Fibroblast of lung (primary cell): ENCODE measurements at regions not wholly inside any gene's neighbourhood (a gene's known extent, or its start where the extent isn't known, plus 50 kb on each side); places are given as distances from the start of the nearest gene placed in this dataset.

Experiments used
- DNase-seq, 2 donors: peaks; one replicate each; pipeline versions ENCODE4 v3.0.0 to v3.0.0-alpha.2; 2010; ENCODE audit warnings: low read depth in 2 of 2
- H2AFZ ChIP-seq: 2 replicates; pipeline ENCODE4 v1.5.1; 2012; ENCODE audit warnings: low read length, control low read depth, inconsistent platforms
- H3K27ac ChIP-seq: 2 replicates; pipeline ENCODE4 v1.5.1; 2011; ENCODE audit warnings: low read length, control low read depth; ENCODE audit not compliant: insufficient read depth
- H3K27me3 ChIP-seq: 2 replicates; pipeline ENCODE4 v1.5.1; 2011; ENCODE audit warnings: mild to moderate bottlenecking, low read length; ENCODE audit not compliant: control insufficient read depth, insufficient read depth
- H3K36me3 ChIP-seq: 2 replicates; pipeline ENCODE4 v1.5.1; 2011; ENCODE audit warnings: low read length; ENCODE audit not compliant: control insufficient read depth, insufficient read depth
- H3K4me1 ChIP-seq: 2 replicates; pipeline ENCODE4 v1.5.1; 2011; ENCODE audit warnings: low read length; ENCODE audit not compliant: control insufficient read depth, insufficient read depth; ENCODE audit errors: extremely low read depth
- H3K4me2 ChIP-seq: 2 replicates; pipeline ENCODE4 v1.5.1; 2011; ENCODE audit warnings: low read length, control low read depth; ENCODE audit not compliant: insufficient read depth; ENCODE audit errors: extremely low read depth
- H3K4me3 ChIP-seq, 4 experiments: fragments of 200-600 bp in 1 of 4; sonication (generic) in 1 of 4; replicated peaks in 1 of 4; 2 replicates each; pipeline ENCODE4 v1.5.1; 2011 to 2016; ENCODE audit warnings: low read length in 4 of 4, low read depth in 3 of 4, mild to moderate bottlenecking in 3 of 4, control low read depth in 2 of 4, inconsistent platforms in 1 of 4, mixed read lengths in 1 of 4; ENCODE audit not compliant: insufficient read depth in 1 of 4; ENCODE audit errors: control extremely low read depth in 1 of 4
- H3K79me2 ChIP-seq: 2 replicates; pipeline ENCODE4 v1.5.1; 2012; ENCODE audit warnings: mild to moderate bottlenecking, low read length, inconsistent platforms; ENCODE audit not compliant: control insufficient read depth, insufficient read depth
- H3K9ac ChIP-seq: 2 replicates; pipeline ENCODE4 v1.5.1; 2011; ENCODE audit warnings: mild to moderate bottlenecking, low read length, control low read depth; ENCODE audit not compliant: insufficient read depth
- H3K9me3 ChIP-seq: 2 replicates; pipeline ENCODE4 v1.5.1; 2012; ENCODE audit warnings: low read depth, low read length; ENCODE audit not compliant: control insufficient read depth, insufficient read depth
- H4K20me1 ChIP-seq: 2 replicates; pipeline ENCODE4 v1.5.1; 2011; ENCODE audit warnings: low read length; ENCODE audit not compliant: control insufficient read depth, insufficient read depth; ENCODE audit errors: extremely low read depth
- EZH2 ChIP-seq: IDR thresholded peaks from 2 replicates; pipeline ENCODE4 v1.5.1; 2012; ENCODE audit warnings: low read length, control low read depth, mild to moderate bottlenecking; ENCODE audit errors: missing control alignments
- TF ChIP-seq, protein P1 (sequence below), 2 donors: IDR thresholded peaks in 1 of 2; conservative IDR thresholded peaks in 1 of 2; 1 replicate in 1 of 2; 2 replicates in 1 of 2; pipeline ENCODE4 v1.5.1; 2011 to 2012; ENCODE audit warnings: low read length in 2 of 2, control low read depth in 1 of 2, inconsistent platforms in 1 of 2, low read depth in 1 of 2, mild to moderate bottlenecking in 1 of 2

DNA sequence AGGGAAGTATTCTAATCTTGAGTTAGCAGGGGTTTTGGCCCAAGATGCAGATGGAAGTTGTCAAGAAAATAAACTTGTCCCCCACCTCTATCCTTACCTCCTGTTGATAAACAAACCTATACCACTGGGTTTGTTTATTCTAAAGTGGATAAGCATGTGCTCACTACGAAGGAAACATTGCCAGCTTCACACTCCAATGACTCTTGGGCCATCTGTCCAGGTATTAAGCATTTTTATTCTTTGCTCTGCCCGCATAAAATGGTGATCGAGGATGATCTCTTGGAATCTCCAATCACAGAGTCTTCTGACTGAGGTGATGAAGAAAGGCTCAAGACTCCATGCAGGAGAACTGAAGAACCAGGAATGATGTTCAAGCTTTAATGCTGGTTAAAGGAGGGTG, 1908.4 kb upstream of the PIK3C3 start:
- no peak overlapping the region for H2AFZ ChIP-seq

DNA sequence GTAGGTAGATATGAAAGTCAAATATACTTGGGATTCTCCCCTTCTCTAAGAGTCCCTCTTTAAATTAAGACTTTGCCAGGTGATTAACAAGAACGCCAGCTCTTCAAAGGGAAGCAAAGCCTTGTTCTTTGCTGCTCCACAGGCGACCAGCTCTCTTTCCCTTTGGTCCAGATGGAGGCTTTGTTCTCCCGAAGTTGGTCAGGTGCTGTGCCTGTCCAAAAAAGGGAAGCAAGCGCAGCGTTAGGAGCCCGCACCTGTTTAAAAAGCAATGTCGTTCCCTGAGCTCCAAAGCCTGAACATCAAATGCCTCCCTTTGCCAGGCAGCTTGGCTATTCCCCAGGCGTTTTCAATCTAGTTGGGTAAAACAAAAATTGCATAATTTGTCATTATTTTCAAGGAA, 1913.1 kb upstream of the PIK3C3 start:
- H3K9me3 ChIP-seq = no peaks in the 10 kb centered on the region
- no peak overlapping the region for H3K4me3 ChIP-seq
- DNase-seq = no peak
- H3K27ac ChIP-seq = no peak overlapping the region
- no peaks in the 10 kb centered on the region for H3K36me3 ChIP-seq
- H3K27me3 ChIP-seq = no peaks in the 10 kb centered on the region
- H3K79me2 ChIP-seq = no peaks in the 10 kb centered on the region
- no peaks in the 10 kb centered on the region for H3K4me1 ChIP-seq
- H3K4me2 ChIP-seq = no peak overlapping the region
- H4K20me1 ChIP-seq = no peaks in the 10 kb centered on the region
- no peak overlapping the region for H2AFZ ChIP-seq
- H3K9ac ChIP-seq = no peak overlapping the region
- TF ChIP-seq, protein P1, sequence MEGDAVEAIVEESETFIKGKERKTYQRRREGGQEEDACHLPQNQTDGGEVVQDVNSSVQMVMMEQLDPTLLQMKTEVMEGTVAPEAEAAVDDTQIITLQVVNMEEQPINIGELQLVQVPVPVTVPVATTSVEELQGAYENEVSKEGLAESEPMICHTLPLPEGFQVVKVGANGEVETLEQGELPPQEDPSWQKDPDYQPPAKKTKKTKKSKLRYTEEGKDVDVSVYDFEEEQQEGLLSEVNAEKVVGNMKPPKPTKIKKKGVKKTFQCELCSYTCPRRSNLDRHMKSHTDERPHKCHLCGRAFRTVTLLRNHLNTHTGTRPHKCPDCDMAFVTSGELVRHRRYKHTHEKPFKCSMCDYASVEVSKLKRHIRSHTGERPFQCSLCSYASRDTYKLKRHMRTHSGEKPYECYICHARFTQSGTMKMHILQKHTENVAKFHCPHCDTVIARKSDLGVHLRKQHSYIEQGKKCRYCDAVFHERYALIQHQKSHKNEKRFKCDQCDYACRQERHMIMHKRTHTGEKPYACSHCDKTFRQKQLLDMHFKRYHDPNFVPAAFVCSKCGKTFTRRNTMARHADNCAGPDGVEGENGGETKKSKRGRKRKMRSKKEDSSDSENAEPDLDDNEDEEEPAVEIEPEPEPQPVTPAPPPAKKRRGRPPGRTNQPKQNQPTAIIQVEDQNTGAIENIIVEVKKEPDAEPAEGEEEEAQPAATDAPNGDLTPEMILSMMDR (conservative IDR thresholded peaks at IDR 0.05 in 1 of 2, IDR thresholded peaks at IDR 0.05 in 1 of 2; ENCODE audit: low read depth in 1 of 2, low read length in 2 of 2) = no peak
- TF ChIP-seq EZH2 = no peak

More for the DNA sequence above, 1908.4 kb upstream of the PIK3C3 start:
- no peak overlapping the region for H3K9ac ChIP-seq
- H3K36me3 ChIP-seq = no peaks in the 10 kb centered on the region
- no peak for TF ChIP-seq EZH2
- TF ChIP-seq, protein P1 (conservative IDR thresholded peaks at IDR 0.05 in 1 of 2, IDR thresholded peaks at IDR 0.05 in 1 of 2; ENCODE audit: low read depth in 1 of 2, low read length in 2 of 2) = no peak
- H3K9me3 ChIP-seq = no peaks in the 10 kb centered on the region
- no peak overlapping the region for H3K4me2 ChIP-seq
- no peaks in the 10 kb centered on the region for H3K4me1 ChIP-seq
- DNase-seq = no peak
- no peaks in the 10 kb centered on the region for H4K20me1 ChIP-seq
- H3K27me3 ChIP-seq = no peaks in the 10 kb centered on the region
- no peak overlapping the region for H3K4me3 ChIP-seq
- H3K27ac ChIP-seq = no peak overlapping the region
- H3K79me2 ChIP-seq = no peaks in the 10 kb centered on the region

- Histone ChIP-seq H4K20me1 (no peaks in the 10 kb centered on the region), H3K79me2 (no peaks in the 10 kb centered on the region), H3K9me3 (no peaks in the 10 kb centered on the region), H3K4me1 (no peaks in the 10 kb centered on the region), H3K27me3 (no peaks in the 10 kb centered on the region), H3K36me3 (no peaks in the 10 kb centered on the region), H3K9ac (no peak overlapping the region), H3K27ac (no peak overlapping the region), H3K4me3 (no peak overlapping the region), H3K4me2 (no peak overlapping the region), H2AFZ (no peak overlapping the region)
- TF ChIP-seq, protein P1 (conservative IDR thresholded peaks at IDR 0.05 in 1 of 2, IDR thresholded peaks at IDR 0.05 in 1 of 2; ENCODE audit: low read depth in 1 of 2, low read length in 2 of 2) = no peak
- TF ChIP-seq EZH2 = no peak
- no peak for DNase-seq
Measured at GRCh38 chr18:40040574-40040973, 1914.5 kb upstream of the PIK3C3 start.
